H1 (cell line): ENCODE measurements at regions not wholly inside any gene's neighbourhood (a gene's known extent, or its start where the extent isn't known, plus 50 kb on each side); places are given as distances from the start of the nearest gene placed in this dataset.

Experiments used
- CTCF ChIA-PET: fragments of 300-600 bp; sonication (Branson Sonifier 250); formaldehyde crosslinking; loops from one replicate; lab custom pipeline; 2021; ENCODE audit not compliant: partially characterized antibody; lab: Charles Lee
- POLR2A ChIA-PET: fragments of 300-600 bp; sonication (Branson Sonifier 250); formaldehyde crosslinking; loops from one replicate; lab custom pipeline; 2021; ENCODE audit warnings: inconsistent platforms; ENCODE audit not compliant: partially characterized antibody; lab: Charles Lee
- DNase-seq, 2 experiments: peaks; one replicate each; pipeline versions ENCODE4 v3.0.0 to v3.0.0-alpha.2; 2010 to 2022; ENCODE audit warnings: low spot score in 2 of 2, low read depth in 1 of 2, mixed read lengths in 1 of 2
- FAIRE-seq: peaks from 2 replicates; lab custom pipeline; 2011; peaks lifted over from hg19 to GRCh38; lab: Jason Lieb, UNC
- H2AFZ ChIP-seq: 2 replicates; pipeline ENCODE4 v1.8.1; 2012; ENCODE audit warnings: low read length, inconsistent platforms
- H2AK5ac ChIP-seq: 2 replicates; pipeline ENCODE4 v1.6.1; 2013; ENCODE audit warnings: low read depth, low read length
- H2BK120ac ChIP-seq: replicated peaks from 2 replicates; pipeline ENCODE3; 2013; ENCODE audit warnings: low read depth, low read length, inconsistent platforms
- H2BK12ac ChIP-seq: 2 replicates; pipeline ENCODE4 v1.6.1; 2013; ENCODE audit warnings: low read depth, low read length
- H2BK15ac ChIP-seq: 2 replicates; pipeline ENCODE4 v1.6.1; 2013; ENCODE audit warnings: low read length
- H2BK20ac ChIP-seq: 2 replicates; pipeline ENCODE4 v1.6.1; 2013; ENCODE audit warnings: low read length
- H2BK5ac ChIP-seq: 2 replicates; pipeline ENCODE4 v1.6.1; 2013; ENCODE audit warnings: low read depth, low read length
- H3K14ac ChIP-seq: 2 replicates; pipeline ENCODE4 v1.6.1; 2013; ENCODE audit warnings: inconsistent platforms; ENCODE audit not compliant: insufficient read length
- H3K18ac ChIP-seq: 2 replicates; pipeline ENCODE4 v1.6.1; 2013; ENCODE audit warnings: low read length; ENCODE audit errors: extremely low read depth
- H3K23ac ChIP-seq: 2 replicates; pipeline ENCODE4 v1.6.1; 2013; ENCODE audit warnings: inconsistent platforms; ENCODE audit not compliant: insufficient read length
- H3K23me2 ChIP-seq: 2 replicates; pipeline ENCODE4 v1.6.1; 2013; ENCODE audit warnings: low read depth, low read length
- H3K27ac ChIP-seq: 2 replicates; pipeline ENCODE4 v1.6.1; 2011; ENCODE audit warnings: low read depth, low read length, inconsistent platforms
- H3K27me3 ChIP-seq, 4 experiments: replicated peaks in 1 of 4; 1 replicate in 1 of 4; 2 replicates in 3 of 4; pipeline versions ENCODE4 v1.6.1 to v1.8.1; 2011 to 2013; ENCODE audit warnings: low read length in 3 of 4, mild to moderate bottlenecking in 3 of 4, inconsistent platforms in 2 of 4, mixed read lengths in 2 of 4, moderate library complexity in 1 of 4; ENCODE audit not compliant: control insufficient read depth in 3 of 4, insufficient read depth in 3 of 4; ENCODE audit errors: extremely low read depth in 1 of 4
- H3K36me3 ChIP-seq, 4 experiments: 2 replicates each; pipeline versions ENCODE4 v1.6.1 to v1.8.1; 2011 to 2013; ENCODE audit warnings: mild to moderate bottlenecking in 4 of 4, low read length in 3 of 4, moderate library complexity in 2 of 4, control low read depth in 1 of 4, inconsistent platforms in 1 of 4; ENCODE audit not compliant: insufficient read depth in 4 of 4, control insufficient read depth in 2 of 4
- H3K4ac ChIP-seq: replicated peaks from 2 replicates; pipeline ENCODE3; 2013; ENCODE audit warnings: low read length, low read depth, mixed read lengths, inconsistent platforms; ENCODE audit not compliant: insufficient read length
- H3K4me1 ChIP-seq, 4 experiments: replicated peaks in 1 of 4; 1 replicate in 1 of 4; 2 replicates in 3 of 4; pipeline versions ENCODE4 v1.6.1 to v1.8.1; 2011 to 2013; ENCODE audit warnings: low read length in 3 of 4, inconsistent platforms in 2 of 4, mixed read lengths in 1 of 4; ENCODE audit not compliant: insufficient read depth in 4 of 4, control insufficient read depth in 3 of 4
- H3K4me2 ChIP-seq, 2 experiments: 2 replicates each; pipeline versions ENCODE4 v1.6.1 to v1.8.1; 2011 to 2013; ENCODE audit warnings: low read depth in 2 of 2, low read length in 2 of 2, control low read depth in 1 of 2, inconsistent platforms in 1 of 2, mild to moderate bottlenecking in 1 of 2; ENCODE audit not compliant: insufficient read depth in 1 of 2
- H3K4me3 ChIP-seq, 4 experiments: fragments of 200-600, 300-600 bp in 1 of 4; sonication (generic), shearing (Covaris generic), sonication (Bioruptor Twin) in 1 of 4; 2 replicates each; pipeline versions ENCODE4 v1.5.1 to v1.8.1; 2011 to 2016; ENCODE audit warnings: low read length in 4 of 4, low read depth in 3 of 4, control low read depth in 2 of 4, inconsistent platforms in 2 of 4, mild to moderate bottlenecking in 2 of 4, mixed read lengths in 1 of 4, moderate library complexity in 1 of 4; ENCODE audit not compliant: insufficient read depth in 2 of 4; ENCODE audit errors: extremely low read depth in 1 of 4
- H3K56ac ChIP-seq: replicated peaks from 2 replicates; pipeline ENCODE3; 2013; ENCODE audit warnings: low read depth, mild to moderate bottlenecking, mixed read lengths, low read length, inconsistent platforms; ENCODE audit not compliant: insufficient read length
- H3K79me1 ChIP-seq: 2 replicates; pipeline ENCODE4 v1.6.1; 2013; ENCODE audit warnings: low read depth, low read length, control low read depth
- H3K79me2 ChIP-seq, 2 experiments: 2 replicates each; pipeline versions ENCODE4 v1.6.1 to v1.8.1; 2012 to 2013; ENCODE audit warnings: low read length in 2 of 2, mild to moderate bottlenecking in 2 of 2, inconsistent platforms in 1 of 2; ENCODE audit not compliant: insufficient read depth in 2 of 2, control insufficient read depth in 1 of 2
- H3K9ac ChIP-seq, 4 experiments: replicated peaks in 1 of 4; 1 replicate in 1 of 4; 2 replicates in 3 of 4; pipeline versions ENCODE4 v1.6.1 to v1.8.1; 2011 to 2013; ENCODE audit warnings: low read depth in 3 of 4, low read length in 3 of 4, control low read depth in 2 of 4, mild to moderate bottlenecking in 2 of 4, moderate library complexity in 2 of 4, inconsistent platforms in 1 of 4; ENCODE audit errors: extremely low read depth in 1 of 4
- H3K9me3 ChIP-seq, 2 experiments: 2 replicates each; pipeline versions ENCODE4 v1.6.1 to v1.8.1; 2012 to 2013; ENCODE audit warnings: mild to moderate bottlenecking in 2 of 2, moderate library complexity in 2 of 2, control low read depth in 1 of 2, inconsistent platforms in 1 of 2, low read depth in 1 of 2, low read length in 1 of 2, mixed read lengths in 1 of 2; ENCODE audit not compliant: insufficient read depth in 2 of 2
- H4K20me1 ChIP-seq, 2 experiments: replicated peaks in 1 of 2; 2 replicates each; pipeline versions ENCODE3 to v1.8.1; 2011 to 2013; ENCODE audit warnings: inconsistent platforms in 2 of 2, low read length in 2 of 2, mild to moderate bottlenecking in 1 of 2; ENCODE audit not compliant: insufficient read depth in 2 of 2, control insufficient read depth in 1 of 2
- H4K5ac ChIP-seq: 2 replicates; pipeline ENCODE4 v1.6.1; 2013; ENCODE audit warnings: low read length, low read depth, mixed read lengths, inconsistent platforms; ENCODE audit not compliant: insufficient read length
- H4K8ac ChIP-seq: 2 replicates; pipeline ENCODE4 v1.8.0; 2013; ENCODE audit warnings: mild to moderate bottlenecking, moderate library complexity, low read length, inconsistent platforms; ENCODE audit not compliant: insufficient read depth; ENCODE audit errors: extremely low read depth
- H4K91ac ChIP-seq: replicated peaks from 2 replicates; pipeline ENCODE3; 2013; ENCODE audit warnings: low read length, mixed read lengths, inconsistent platforms; ENCODE audit not compliant: insufficient read length
- BACH1 ChIP-seq: IDR thresholded peaks from 2 replicates; pipeline ENCODE4 v1.6.1; 2012; ENCODE audit warnings: low read length, improper control_type of control experiment
- BRCA1 ChIP-seq: IDR thresholded peaks from 2 replicates; pipeline ENCODE4 v1.6.1; 2012; ENCODE audit warnings: low read depth, low read length, improper control_type of control experiment
- CHD2 ChIP-seq: IDR thresholded peaks from 2 replicates; pipeline ENCODE4 v1.6.1; 2012; ENCODE audit warnings: low read length, improper control_type of control experiment
- E2F6 ChIP-seq: IDR thresholded peaks from 2 replicates; pipeline ENCODE4 v1.6.1; 2012; ENCODE audit warnings: inconsistent platforms
- EP300 ChIP-seq, 2 experiments: IDR thresholded peaks; 1 replicate in 1 of 2; 2 replicates in 1 of 2; pipeline ENCODE4 v1.6.1; 2011 to 2012; ENCODE audit warnings: low read depth in 2 of 2, low read length in 2 of 2, mild to moderate bottlenecking in 2 of 2, borderline replicate concordance in 1 of 2, inconsistent platforms in 1 of 2, moderate library complexity in 1 of 2
- EZH2 ChIP-seq: fragments of 200-600 bp; sonication (generic); IDR thresholded peaks from 2 replicates; pipeline ENCODE4 v1.7.1; 2012; ENCODE audit warnings: low read depth, mild to moderate bottlenecking, moderate library complexity, low read length, inconsistent platforms; ENCODE audit not compliant: severe bottlenecking
- HDAC6 ChIP-seq: IDR thresholded peaks from one replicate; pipeline ENCODE4 v1.7.1; 2012; ENCODE audit warnings: low read depth, mild to moderate bottlenecking, inconsistent platforms, low read length, moderate library complexity
- MAX ChIP-seq: IDR thresholded peaks from 2 replicates; pipeline ENCODE4 v1.6.1; 2012; ENCODE audit warnings: inconsistent platforms
- SIRT6 ChIP-seq: IDR thresholded peaks from one replicate; pipeline ENCODE4 v1.7.1; 2012; ENCODE audit warnings: low read length, inconsistent platforms
- SP1 ChIP-seq: IDR thresholded peaks from 2 replicates; pipeline ENCODE4 v1.6.1; 2011; ENCODE audit warnings: low read depth, low read length
- TCF12 ChIP-seq: IDR thresholded peaks from 2 replicates; pipeline ENCODE4 v1.6.1; 2011; ENCODE audit warnings: low read depth, mild to moderate bottlenecking, low read length
- WGBS, 2 experiments: shearing (Covaris generic) in 1 of 2; methylation state at CpG; one replicate each; pipeline versions ENCODE4 v1.1.6 to v1.1.7; 2013 to 2015; ENCODE audit warnings: low lambda C conversion rate in 2 of 2, mixed read lengths in 2 of 2, inconsistent platforms in 1 of 2, low coverage in 1 of 2, missing lambda C conversion rate in 1 of 2; ENCODE audit not compliant: insufficient replicate concordance in 2 of 2, insufficient coverage in 1 of 2, insufficient read length in 1 of 2; ENCODE audit errors: extremely low coverage in 1 of 2, missing lambda C conversion rate in 1 of 2; 5-methylcytosine and 5-hydroxymethylcytosine counted together
- TF ChIP-seq, protein P1 (sequence below): IDR thresholded peaks from 2 replicates; pipeline ENCODE4 v1.6.1; 2012; ENCODE audit warnings: low read length, inconsistent platforms

- Histone ChIP-seq H3K14ac (no peak overlapping the region), H3K56ac (no peak overlapping the region), H4K91ac (no peak overlapping the region), H3K9me3 (no peaks in the 10 kb centered on the region), H3K4me1 (peaks cover 0 to 6% (median 3%) of the 10 kb centered on the region in 4 experiments; a peak in 4 of 7 replicates), H3K4ac (no peak overlapping the region), H4K5ac (no peak overlapping the region), H2BK5ac (no peak overlapping the region), H2BK120ac (no peak overlapping the region), H2BK20ac (no peak overlapping the region), H3K23ac (no peak overlapping the region), H4K20me1 (no peaks in the 10 kb centered on the region), H2AK5ac (no peak overlapping the region), H2BK12ac (no peak overlapping the region), H3K4me2 (no peak overlapping the region), H3K79me2 (no peaks in the 10 kb centered on the region), H3K9ac (no peak overlapping the region), H3K36me3 (no peaks in the 10 kb centered on the region), H3K18ac (no peak overlapping the region), H3K23me2 (no peaks in the 10 kb centered on the region), H3K27me3 (no peaks in the 10 kb centered on the region)
- CTCF ChIA-PET, result interaction anchor here (0.7 to 2.7 kb wide), 5 partner anchors 9 to 515 kb away, joined by 3 to 12 read pairs (median 3); no protein-coding TSS in a partner anchor
- FAIRE-seq (no peak), DNase-seq (no peak)
- 95% methylated on average over 3 of the region's 3 CpGs; no CpG with 5 or more reads in 1 of the 2 experiments for WGBS, 2 experiments
- TF ChIP-seq EZH2 (no peak), EP300 (IDR thresholded peaks at IDR 0.05; ENCODE audit: borderline replicate concordance in 1 of 2, low read depth in 2 of 2, low read length in 2 of 2) (no peak), SIRT6 (no peak), BACH1 (no peak), E2F6 (no peak), BRCA1 (no peak), MAX (no peak), SP1 (no peak), TCF12 (no peak), HDAC6 (no peak), CHD2 (no peak)
- TF ChIP-seq, protein P1, sequence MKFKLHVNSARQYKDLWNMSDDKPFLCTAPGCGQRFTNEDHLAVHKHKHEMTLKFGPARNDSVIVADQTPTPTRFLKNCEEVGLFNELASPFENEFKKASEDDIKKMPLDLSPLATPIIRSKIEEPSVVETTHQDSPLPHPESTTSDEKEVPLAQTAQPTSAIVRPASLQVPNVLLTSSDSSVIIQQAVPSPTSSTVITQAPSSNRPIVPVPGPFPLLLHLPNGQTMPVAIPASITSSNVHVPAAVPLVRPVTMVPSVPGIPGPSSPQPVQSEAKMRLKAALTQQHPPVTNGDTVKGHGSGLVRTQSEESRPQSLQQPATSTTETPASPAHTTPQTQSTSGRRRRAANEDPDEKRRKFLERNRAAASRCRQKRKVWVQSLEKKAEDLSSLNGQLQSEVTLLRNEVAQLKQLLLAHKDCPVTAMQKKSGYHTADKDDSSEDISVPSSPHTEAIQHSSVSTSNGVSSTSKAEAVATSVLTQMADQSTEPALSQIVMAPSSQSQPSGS, result no peak
- TF ChIP-seq, all 59 proteins: peak for 0
- no peak overlapping the region for H3K4me3 ChIP-seq
- no peak overlapping the region for H2BK15ac ChIP-seq
- no peak overlapping the region for H2AFZ ChIP-seq
- POLR2A ChIA-PET, result no interaction called here
- no peak overlapping the region for H3K27ac ChIP-seq
- no peaks in the 10 kb centered on the region for H3K79me1 ChIP-seq
- no peak overlapping the region for H4K8ac ChIP-seq
Measured at GRCh38 chr4:89514811-89515210, 207.2 kb upstream of the GPRIN3 start.
